ENCODE measurements at regions not wholly inside any gene's neighbourhood (a gene's known extent, or its start where the extent isn't known, plus 50 kb on each side); places are given as distances from the start of the nearest gene placed in this dataset.

- intact Hi-C loops (cut with micrococcal nuclease): no loop called here
- Histone ChIP-seq H3K27me3 (ENCODE audit: low read length) (no peaks in the 10 kb centered on the region), H3K4me1 (ENCODE audit: insufficient read depth, low read length) (no peaks in the 10 kb centered on the region), H3K79me2 (ENCODE audit: low read length) (no peaks in the 10 kb centered on the region), H3K4me3 (ENCODE audit: low read length) (no peak overlapping the region), H3K4me2 (ENCODE audit: low read length) (no peak overlapping the region), H3K9me3 (ENCODE audit: low read length) (no peaks in the 10 kb centered on the region), H3K9me2 (replicated peaks; ENCODE audit: low read length) (no peaks in the 10 kb centered on the region), H3K27ac (ENCODE audit: low read length) (no peak overlapping the region), H4K20me1 (ENCODE audit: low read length) (no peaks in the 10 kb centered on the region), H3K36me3 (ENCODE audit: low read depth, low read length) (no peaks in the 10 kb centered on the region), H3F3A (ENCODE audit: low read length, unreplicated experiment) (no peaks in the 10 kb centered on the region), H3K9ac (ENCODE audit: low read length) (no peak overlapping the region), H2AFZ (ENCODE audit: low read length) (no peak overlapping the region)
- ChIA-PET CTCF (interaction anchor here (0.6 kb wide), 1 partner anchor 316 kb away, joined by 3 read pairs; no protein-coding TSS in a partner anchor), POLR2A (ENCODE audit: unreplicated experiment) (no interaction called here)
- no peak for DNase-seq
- no TSS peak for BruUV-seq (replicated peaks)
- no peak for TF ChIP-seq CTCF (conservative IDR thresholded peaks at IDR 0.05; ENCODE audit: low read depth, low read length)
- TF ChIP-seq EZH2 (IDR thresholded peaks at IDR 0.05; ENCODE audit: low read length, unreplicated experiment): no peak
- no peak for TF ChIP-seq EZH2phosphoT487 (IDR thresholded peaks at IDR 0.05; ENCODE audit: borderline replicate concordance, low read length)
- no peak for ATAC-seq
These were observed 374.2 kb upstream of the KLF6 start for GRCh38 chr10:4159173-4159572.

GRCh38 chr10:4154191-4154715 is 369.2 kb upstream of the KLF6 start:
- POLR2A ChIA-PET (ENCODE audit: unreplicated experiment): no interaction called here
- H3K4me1 ChIP-seq (ENCODE audit: insufficient read depth, low read length): no peaks in the 10 kb centered on the region
- H2AFZ ChIP-seq (ENCODE audit: low read length): no peak overlapping the region
- no peaks in the 10 kb centered on the region for H3F3A ChIP-seq (ENCODE audit: low read length, unreplicated experiment)
- TF ChIP-seq EZH2phosphoT487 (IDR thresholded peaks at IDR 0.05; ENCODE audit: borderline replicate concordance, low read length): no peak
- no peak for TF ChIP-seq CTCF (conservative IDR thresholded peaks at IDR 0.05; ENCODE audit: low read depth, low read length)
- TF ChIP-seq EZH2 (IDR thresholded peaks at IDR 0.05; ENCODE audit: low read length, unreplicated experiment): no peak
- DNase-seq: no peak
- CTCF ChIA-PET: no interaction called here
- no peak overlapping the region for H3K4me2 ChIP-seq (ENCODE audit: low read length)
- no peak overlapping the region for H3K4me3 ChIP-seq (ENCODE audit: low read length)
- H3K27ac ChIP-seq (ENCODE audit: low read length): no peak overlapping the region
- no peaks in the 10 kb centered on the region for H3K9me2 ChIP-seq (replicated peaks; ENCODE audit: low read length)
- no peaks in the 10 kb centered on the region for H3K9me3 ChIP-seq (ENCODE audit: low read length)
- no peaks in the 10 kb centered on the region for H3K27me3 ChIP-seq (ENCODE audit: low read length)
- H4K20me1 ChIP-seq (ENCODE audit: low read length): no peaks in the 10 kb centered on the region
- H3K79me2 ChIP-seq (ENCODE audit: low read length): no peaks in the 10 kb centered on the region
- no TSS peak for BruUV-seq (replicated peaks)
- intact Hi-C loops (cut with micrococcal nuclease): no loop called here
- ATAC-seq: no peak
- H3K9ac ChIP-seq (ENCODE audit: low read length): no peak overlapping the region
- H3K36me3 ChIP-seq (ENCODE audit: low read depth, low read length): no peaks in the 10 kb centered on the region

GRCh38 chr10:4151466-4151865 is 366.5 kb upstream of the KLF6 start:
- no TSS peak for BruUV-seq (replicated peaks)
- CTCF ChIA-PET: no interaction called here
- Histone ChIP-seq H3K9ac (ENCODE audit: low read length) (no peak overlapping the region), H3F3A (ENCODE audit: low read length, unreplicated experiment) (no peaks in the 10 kb centered on the region), H3K27me3 (ENCODE audit: low read length) (no peaks in the 10 kb centered on the region), H3K4me1 (ENCODE audit: insufficient read depth, low read length) (no peaks in the 10 kb centered on the region), H2AFZ (ENCODE audit: low read length) (no peak overlapping the region), H3K9me2 (replicated peaks; ENCODE audit: low read length) (no peaks in the 10 kb centered on the region), H3K4me3 (ENCODE audit: low read length) (no peak overlapping the region), H3K27ac (ENCODE audit: low read length) (no peak overlapping the region), H3K79me2 (ENCODE audit: low read length) (no peaks in the 10 kb centered on the region), H3K9me3 (ENCODE audit: low read length) (no peaks in the 10 kb centered on the region), H3K36me3 (ENCODE audit: low read depth, low read length) (no peaks in the 10 kb centered on the region), H4K20me1 (ENCODE audit: low read length) (no peaks in the 10 kb centered on the region), H3K4me2 (ENCODE audit: low read length) (no peak overlapping the region)
- TF ChIP-seq CTCF (conservative IDR thresholded peaks at IDR 0.05; ENCODE audit: low read depth, low read length) (0 out of 2 replicates have a peak, but pooled peaks have one; percentile 15), EZH2phosphoT487 (IDR thresholded peaks at IDR 0.05; ENCODE audit: borderline replicate concordance, low read length) (no peak)
- intact Hi-C loops (cut with micrococcal nuclease): no loop called here
- DNase-seq: no peak
- POLR2A ChIA-PET (ENCODE audit: unreplicated experiment): no interaction called here
- ATAC-seq: no peak

All from PC-3 (cell line).